Prostate gland (tissue), 2 donors: ENCODE measurements at regions not wholly inside any gene's neighbourhood (a gene's known extent, or its start where the extent isn't known, plus 50 kb on each side); places are given as distances from the start of the nearest gene placed in this dataset.

Experiments
- POLR2AphosphoS5 ChIP-seq: sonication (generic); formaldehyde crosslinking; IDR thresholded peaks from one replicate; pipeline ENCODE4 v1.6.1; 2017; ENCODE audit warnings: antibody characterized with exemption
- TF ChIP-seq, protein P1 (sequence below), 4 experiments: fragments of 200-600 bp in 2 of 4; fragments of 450-650 bp in 2 of 4; sonication (generic) in 2 of 4; IDR thresholded peaks; 1 replicate in 3 of 4; 2 replicates in 1 of 4; pipeline ENCODE4 v1.5.1; 2016 to 2019; ENCODE audit warnings: antibody characterized with exemption in 4 of 4, mild to moderate bottlenecking in 2 of 4, moderate library complexity in 2 of 4

DNA sequence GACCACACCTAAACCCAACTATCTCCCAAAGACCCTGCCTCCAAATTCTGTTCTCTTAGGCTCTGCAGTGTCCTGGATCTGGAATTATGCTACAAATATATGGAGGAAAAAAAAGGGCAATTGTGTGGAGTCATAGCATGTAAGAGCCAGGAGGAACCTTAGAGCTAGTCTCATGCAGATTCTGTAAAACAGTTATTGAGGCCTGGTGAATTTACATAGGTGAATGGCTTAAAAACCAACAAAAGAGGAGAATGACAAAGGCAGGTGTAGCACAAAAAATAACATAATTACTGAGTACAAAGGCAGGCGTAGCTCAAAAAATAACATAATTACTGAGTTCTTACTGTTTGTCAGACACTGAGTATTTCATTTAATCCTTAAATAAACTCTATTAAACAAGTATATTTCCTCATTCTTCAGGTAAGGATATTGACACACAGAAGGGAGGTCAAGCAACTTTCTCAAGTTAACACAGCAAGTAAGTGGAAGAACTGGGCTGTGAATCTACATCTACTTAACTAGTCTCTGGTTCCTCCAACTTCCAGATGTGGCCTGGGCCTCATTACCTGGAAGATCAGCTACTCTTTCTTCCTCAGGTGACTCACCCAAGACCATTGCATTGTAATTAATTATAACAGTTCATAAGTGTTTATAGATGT lies 938.9 kb upstream of the TENM4 start:
- TF ChIP-seq, protein P1, sequence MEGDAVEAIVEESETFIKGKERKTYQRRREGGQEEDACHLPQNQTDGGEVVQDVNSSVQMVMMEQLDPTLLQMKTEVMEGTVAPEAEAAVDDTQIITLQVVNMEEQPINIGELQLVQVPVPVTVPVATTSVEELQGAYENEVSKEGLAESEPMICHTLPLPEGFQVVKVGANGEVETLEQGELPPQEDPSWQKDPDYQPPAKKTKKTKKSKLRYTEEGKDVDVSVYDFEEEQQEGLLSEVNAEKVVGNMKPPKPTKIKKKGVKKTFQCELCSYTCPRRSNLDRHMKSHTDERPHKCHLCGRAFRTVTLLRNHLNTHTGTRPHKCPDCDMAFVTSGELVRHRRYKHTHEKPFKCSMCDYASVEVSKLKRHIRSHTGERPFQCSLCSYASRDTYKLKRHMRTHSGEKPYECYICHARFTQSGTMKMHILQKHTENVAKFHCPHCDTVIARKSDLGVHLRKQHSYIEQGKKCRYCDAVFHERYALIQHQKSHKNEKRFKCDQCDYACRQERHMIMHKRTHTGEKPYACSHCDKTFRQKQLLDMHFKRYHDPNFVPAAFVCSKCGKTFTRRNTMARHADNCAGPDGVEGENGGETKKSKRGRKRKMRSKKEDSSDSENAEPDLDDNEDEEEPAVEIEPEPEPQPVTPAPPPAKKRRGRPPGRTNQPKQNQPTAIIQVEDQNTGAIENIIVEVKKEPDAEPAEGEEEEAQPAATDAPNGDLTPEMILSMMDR (IDR thresholded peaks at IDR 0.05), result no peak
- peak; percentile 8 for TF ChIP-seq POLR2AphosphoS5
